ENCODE measurements at regions not wholly inside any gene's neighbourhood (a gene's known extent, or its start where the extent isn't known, plus 50 kb on each side); places are given as distances from the start of the nearest gene placed in this dataset.

DNA sequence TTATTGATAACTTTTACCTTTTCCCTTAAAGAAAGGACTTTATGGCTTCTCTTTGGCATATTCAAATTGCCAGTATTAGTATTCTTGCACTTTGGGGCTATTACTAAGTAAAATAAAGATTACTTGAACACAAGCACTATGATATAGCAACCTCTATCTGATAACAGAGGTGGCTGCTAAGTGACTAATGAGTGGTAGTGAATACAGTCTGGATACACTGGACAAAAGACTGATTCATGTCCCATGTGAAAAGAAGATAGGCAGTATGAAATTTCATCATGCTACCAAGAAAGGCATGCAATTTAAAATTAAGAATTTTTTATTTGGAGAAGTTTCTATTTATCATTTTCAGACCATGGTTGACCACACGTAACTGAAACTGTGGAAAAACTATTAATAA, 399.9 kb downstream of the FSCB start:
- TF ChIP-seq, protein P1, sequence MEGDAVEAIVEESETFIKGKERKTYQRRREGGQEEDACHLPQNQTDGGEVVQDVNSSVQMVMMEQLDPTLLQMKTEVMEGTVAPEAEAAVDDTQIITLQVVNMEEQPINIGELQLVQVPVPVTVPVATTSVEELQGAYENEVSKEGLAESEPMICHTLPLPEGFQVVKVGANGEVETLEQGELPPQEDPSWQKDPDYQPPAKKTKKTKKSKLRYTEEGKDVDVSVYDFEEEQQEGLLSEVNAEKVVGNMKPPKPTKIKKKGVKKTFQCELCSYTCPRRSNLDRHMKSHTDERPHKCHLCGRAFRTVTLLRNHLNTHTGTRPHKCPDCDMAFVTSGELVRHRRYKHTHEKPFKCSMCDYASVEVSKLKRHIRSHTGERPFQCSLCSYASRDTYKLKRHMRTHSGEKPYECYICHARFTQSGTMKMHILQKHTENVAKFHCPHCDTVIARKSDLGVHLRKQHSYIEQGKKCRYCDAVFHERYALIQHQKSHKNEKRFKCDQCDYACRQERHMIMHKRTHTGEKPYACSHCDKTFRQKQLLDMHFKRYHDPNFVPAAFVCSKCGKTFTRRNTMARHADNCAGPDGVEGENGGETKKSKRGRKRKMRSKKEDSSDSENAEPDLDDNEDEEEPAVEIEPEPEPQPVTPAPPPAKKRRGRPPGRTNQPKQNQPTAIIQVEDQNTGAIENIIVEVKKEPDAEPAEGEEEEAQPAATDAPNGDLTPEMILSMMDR (IDR thresholded peaks at IDR 0.05), result no peak
- TF ChIP-seq POLR2A (IDR thresholded peaks at IDR 0.05), result no peak

All from lower leg skin (tissue), 3 donors.